ENCODE measurements at regions not wholly inside any gene's neighbourhood (a gene's known extent, or its start where the extent isn't known, plus 50 kb on each side); places are given as distances from the start of the nearest gene placed in this dataset.
"Not testable (repeated sequence)": the region's sequence is repeated elsewhere in the genome, so short reads cannot be mapped to it uniquely, and the experiment has no call there.

DNA sequence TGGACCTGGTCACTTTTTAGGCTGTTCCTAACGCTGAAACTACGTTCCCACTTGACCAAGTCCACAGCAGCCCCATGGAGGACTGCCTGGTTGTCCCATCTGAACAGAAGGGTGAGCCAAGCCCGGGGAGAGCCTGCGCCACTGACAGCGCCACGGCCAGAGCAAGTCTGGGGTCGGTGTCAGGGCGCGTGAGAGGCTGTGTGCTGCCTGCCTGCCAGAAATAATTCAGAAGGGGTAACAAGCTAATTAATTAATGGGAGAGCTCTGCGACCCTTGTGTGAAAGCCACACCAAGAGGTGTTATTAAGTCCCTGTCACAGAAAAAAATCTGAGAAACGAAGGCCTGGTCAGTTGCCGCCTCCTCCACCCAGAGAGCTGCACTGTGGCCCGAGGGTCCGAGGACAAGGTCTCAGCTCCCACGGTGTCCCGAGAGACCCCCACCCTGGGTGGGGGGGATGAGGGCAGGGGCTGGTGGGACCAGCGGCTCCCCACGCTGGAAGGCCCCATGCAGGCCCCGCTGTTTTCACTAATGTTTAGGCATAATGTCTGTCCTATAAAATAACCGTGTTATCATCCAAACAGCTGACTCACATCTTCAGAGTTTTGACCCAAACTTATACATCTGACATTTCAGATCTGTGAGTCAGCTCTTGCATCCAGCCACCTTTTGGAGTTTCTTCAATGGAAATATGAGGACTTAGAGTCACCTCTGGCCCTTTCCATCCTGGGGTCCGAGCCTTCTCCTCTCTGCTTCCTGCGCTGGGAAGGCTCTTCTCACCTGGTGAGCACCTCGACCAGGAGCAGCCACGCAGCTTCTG, 58.5 kb downstream of the DLL1 start:
- DNase-seq: no peak

DNA sequence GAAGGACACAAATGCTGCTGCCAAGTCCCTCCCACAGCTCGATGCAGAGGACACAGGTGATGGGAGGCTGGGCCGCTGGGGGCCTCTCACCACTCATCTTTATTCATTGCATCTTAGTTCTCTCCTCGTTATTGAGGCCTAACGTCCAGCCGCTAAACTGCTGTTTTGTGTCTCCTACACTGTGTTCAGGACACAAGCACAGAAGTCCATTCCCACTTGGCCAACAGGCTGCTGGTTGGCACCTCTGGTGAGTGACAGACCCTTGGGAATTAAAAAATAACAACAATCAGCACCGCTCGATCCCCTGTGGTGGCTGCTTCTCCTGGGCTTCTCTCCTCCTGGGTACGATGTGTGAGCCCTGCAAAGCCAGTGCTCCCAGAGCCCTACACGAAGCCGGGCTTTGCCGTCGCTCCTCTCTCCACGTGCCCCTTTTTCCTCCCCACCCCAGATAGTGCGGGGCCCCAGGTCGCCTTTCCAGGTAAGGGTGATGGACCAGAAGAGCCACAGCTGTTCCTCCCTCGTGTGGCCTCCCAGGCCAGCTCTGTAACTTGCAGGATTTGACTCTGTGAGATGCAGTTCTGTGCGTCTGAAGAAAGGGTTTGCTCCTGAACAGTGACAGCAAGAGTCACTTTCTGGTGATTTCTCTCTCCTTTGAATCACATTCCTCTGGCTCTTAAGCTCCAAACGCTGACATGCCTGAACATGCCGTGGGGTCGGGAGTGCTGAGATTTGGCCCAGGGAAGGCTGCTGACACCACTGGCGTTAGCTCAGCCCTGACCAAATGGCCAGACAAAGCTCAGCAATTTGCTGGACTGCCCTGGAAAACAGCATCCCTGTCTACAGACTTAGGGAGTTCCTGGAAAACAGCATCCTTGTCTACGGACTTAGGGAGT, 59.3 kb downstream of the DLL1 start:
- no peak for DNase-seq

DNA sequence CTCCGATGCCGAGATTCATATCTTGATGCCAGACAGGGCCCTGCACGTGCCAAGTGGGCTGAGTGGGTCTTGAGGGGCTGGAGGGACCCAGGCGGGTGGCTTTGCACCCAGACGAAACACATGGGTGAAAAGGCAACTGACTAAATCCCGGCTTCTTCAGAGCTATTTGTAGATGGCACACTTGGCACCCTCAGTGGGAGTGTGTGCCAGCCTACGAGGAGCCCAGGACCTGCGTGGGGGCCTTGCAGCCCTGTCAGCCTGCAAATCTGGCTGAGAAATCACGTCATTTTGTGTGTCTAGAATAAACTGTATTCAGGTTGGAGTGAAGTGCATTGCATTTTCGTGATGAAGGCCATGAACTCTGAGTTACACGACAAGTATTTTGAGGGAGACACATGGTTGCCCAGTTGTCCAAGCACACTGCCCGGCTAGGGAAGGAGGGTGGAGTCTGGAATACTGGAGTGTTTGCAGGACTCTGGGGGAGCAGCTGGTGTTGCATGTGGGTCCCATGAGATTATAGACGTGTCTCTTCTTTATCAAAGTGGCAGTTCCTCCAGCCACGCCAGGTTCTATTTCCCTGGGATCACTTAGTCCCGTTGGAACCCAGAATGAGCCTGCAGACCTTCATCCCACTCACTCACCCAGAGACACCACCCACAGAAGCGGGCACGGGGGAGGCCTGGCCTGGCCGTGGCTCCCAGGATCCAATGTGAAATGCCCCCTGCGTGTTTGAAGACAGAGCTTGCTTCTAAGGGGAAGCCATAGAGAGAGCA, 60.2 kb downstream of the DLL1 start:
- no peak for DNase-seq

DNA sequence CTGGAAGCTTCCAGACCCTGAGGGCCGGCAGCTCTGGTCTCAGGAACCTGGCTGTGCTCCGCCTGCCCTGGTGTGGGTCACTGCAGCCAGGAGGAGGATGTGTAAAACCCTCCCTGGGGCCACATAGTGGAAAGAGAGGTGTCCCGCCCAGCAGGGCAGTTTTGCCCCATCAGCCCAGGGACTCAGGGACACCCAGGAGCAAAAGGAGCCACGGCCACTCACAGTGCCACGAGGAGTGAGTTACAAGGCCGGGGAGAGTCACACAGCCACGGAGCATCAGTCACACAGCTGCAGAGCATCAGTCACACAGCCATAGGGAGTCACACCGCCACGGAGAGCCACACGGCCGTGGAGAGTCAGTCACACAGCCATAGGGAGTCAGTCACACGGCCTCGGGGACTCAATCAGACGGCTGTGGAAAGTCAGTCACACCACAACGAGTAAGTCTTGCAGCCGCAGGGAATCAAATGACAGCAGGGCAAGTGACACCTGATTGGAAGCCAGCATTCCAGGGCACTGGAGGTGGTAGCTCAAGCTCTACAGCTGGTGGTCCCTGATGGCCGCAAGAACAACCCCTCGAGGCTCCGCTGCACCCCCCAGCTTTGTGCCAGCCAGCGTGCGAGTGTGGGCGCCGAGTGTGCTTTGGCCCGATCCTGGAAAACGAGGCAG, 60.9 kb downstream of the DLL1 start:
- no peak for DNase-seq

DNA sequence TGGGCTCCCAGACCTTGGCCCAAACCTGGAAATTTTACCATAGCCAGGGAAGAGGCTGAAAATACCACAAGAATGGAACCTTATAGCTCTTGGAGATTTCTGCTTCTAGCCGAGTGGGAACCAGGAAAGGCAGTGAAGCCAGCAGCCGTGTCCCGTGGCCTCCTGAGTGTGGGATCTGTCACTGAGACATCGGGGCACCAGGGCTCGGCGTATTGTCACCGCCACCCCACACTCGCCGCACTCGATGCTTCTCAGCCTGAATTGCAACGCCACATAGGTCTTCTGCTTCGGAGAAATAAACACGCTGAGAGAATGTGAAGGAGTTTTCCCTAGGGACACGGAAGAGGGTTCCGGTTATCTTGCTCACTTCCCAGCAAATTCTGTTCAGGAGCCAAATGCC, 61.5 kb downstream of the DLL1 start:
- DNase-seq: no peak

DNA sequence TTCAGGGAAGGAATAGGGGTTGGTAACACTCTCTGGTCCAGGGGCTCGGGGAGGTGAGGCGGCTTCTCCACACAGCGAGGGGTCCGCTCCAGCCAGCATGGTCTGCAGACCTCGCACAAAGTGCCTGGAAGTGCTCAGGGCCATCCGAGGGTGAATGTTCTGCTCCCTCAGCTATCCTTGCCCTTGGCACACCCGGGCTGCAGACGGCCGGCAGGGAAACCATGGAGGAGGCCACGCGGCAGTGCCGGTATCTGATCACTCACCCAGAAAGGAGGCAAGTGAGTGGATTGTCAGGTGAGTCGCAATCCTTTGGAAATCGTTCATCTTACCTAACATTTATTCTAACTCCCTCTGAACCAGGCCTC, 62.0 kb downstream of the DLL1 start:
- DNase-seq: no peak

DNA sequence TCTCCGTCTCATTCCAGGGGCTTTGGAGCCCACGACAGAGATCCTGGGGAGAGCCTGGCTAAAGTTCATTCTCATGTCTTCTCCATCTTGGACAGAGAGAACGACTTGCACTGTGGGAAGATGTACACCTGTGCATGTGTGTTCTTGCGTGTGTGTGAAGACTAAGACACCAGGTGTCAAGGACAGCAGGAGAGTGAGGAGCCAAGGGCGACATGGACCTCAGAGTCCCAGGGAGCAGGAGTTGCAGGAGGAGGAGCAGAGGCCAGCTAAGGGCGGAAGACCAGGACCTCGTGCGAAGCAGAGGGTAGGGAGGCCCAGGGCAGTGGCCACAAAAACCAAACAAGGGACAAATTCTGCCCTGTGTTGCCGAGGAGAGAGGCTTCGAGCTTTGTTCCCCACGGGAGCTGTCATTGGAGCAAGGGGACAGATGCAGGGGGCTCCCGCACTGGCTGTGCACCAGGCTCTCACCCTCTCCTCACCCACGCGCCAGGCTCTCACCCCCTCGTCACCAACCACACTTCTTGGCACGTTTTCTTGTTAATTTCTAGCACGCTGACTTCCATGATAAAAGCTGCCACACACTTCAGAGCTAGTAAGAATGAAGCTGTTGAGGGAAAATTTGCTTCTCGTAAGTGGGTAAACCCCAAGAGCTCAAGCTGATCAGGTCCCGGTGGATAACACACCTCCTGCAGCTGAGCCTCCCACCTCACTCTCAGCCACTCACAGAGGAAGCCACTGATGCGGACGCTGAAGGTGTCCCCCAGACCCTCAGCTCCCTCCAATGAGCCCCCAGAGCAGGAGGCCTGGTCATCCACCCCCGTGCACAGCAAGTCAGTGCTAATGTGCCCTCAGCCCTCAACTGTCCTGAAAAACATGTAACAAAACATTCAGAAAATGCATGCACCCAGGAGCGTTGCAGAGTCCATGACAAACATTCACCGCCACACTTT, 62.6 kb downstream of the DLL1 start:
- DNase-seq: no peak

DNA sequence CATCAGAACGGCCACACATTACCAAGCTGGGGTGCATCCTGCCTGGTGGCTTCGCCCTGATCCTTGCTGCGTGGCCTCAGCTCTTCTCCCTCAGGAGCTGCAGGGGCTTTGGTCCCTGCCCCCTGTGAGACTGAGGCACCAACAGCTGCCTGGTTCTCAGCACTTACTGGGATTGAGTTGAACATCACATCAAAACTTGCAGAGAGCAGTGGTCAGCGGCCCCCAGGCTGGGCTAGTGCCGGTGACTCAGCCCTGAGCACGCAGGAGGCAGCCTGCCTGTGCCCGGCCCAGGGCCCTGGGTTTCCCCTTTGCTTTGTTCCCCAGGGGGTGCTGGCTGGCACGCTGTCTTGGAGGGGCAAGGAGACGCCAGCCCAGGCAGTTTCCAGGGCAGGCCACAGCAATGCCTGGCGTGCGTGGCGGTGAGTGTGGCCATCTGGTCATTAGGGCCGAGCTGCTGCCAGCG, 63.3 kb downstream of the DLL1 start:
- DNase-seq: no peak

DNA sequence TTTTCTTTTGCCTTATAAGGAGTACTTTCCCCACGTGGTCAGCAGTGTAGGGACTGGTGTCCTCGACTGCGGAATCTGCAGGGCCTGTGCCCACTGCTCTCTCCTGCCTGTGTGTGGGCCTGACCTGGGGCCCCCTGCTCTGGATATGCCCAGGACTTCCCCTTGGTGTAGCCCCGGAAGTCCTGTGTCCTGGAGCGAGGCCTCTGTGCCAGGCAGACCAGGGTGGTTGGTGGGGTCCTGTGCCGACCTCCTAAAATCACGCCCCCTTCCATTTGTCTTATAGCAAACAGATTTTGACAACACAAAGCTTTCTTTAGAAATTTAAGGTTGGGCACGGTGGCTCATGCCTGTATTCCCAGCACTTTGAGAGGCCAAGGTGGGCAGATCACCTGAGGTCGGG, 64.2 kb downstream of the DLL1 start:
- no peak for DNase-seq

DNA sequence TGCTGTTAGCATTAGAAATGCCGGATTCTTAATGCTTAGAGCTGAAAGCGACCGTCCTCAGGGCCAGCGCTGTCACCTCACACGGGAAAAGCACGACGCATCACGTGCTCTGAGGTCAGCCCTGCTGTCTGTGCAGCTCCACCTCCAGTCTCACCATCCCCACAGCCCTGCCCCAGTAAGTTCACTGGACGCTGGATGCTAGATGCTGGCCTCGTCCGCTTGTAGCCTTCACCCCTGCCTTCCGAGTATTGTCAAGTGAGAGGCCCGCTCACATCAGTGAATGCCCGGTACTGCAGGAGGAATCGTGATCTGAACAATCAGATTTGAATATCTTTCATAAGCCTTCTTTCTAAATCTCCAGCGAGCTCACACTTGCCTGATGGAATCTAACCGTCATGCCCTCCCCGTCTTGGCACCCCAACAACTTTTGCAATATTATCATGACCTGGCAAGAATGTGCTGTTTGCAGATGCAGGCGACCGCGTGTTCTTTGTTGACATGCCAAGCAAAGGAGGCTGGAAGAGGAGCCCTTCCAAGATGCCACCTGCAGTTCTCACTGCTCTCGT, 64.9 kb downstream of the DLL1 start:
- DNase-seq: no peak

DNA sequence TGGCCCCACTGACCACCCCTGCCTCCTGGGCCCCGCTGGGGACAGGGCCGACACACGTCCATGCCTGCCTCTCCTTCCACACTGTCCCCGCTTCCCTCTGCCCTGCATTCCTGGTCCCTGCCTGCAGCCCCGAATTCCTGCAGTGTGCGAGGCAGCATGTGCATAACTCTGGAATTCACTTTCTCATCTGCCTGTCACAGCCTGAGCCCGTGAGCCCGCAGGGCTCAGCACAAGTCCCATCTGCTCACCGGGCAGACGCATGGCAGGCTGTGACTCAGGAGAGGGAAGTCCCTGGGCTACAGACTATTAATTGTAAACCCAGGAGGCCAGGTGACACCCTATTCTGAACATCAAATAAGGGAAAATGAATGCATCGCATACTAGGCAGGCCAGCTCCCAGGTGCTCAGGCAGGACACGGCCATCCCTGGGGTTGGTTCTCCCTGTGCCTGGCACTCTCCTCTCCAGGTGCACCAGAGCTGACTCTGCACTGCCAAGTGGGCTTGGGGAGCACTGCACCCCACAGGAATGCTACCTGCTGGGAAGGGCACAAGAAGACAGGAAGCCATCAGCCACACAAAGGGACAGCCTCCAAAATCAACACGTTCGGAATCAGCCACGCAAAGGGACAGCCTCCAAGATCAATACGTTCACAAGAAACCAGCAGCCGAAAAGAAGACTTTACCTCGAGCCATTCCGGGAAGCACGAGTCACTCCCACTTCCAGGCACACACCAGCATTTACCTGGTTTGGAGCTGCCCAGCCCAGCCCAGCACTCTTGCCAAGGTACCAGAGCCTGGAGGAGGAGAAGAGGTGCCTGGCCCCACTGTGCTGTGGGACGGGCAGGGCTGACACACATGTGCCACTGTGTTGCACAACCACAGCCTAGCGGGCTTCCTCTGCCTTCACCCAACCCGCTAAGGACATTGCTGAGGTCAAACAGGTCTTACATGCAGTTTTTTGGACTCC, 65.9 kb downstream of the DLL1 start:
- no peak for DNase-seq

DNA sequence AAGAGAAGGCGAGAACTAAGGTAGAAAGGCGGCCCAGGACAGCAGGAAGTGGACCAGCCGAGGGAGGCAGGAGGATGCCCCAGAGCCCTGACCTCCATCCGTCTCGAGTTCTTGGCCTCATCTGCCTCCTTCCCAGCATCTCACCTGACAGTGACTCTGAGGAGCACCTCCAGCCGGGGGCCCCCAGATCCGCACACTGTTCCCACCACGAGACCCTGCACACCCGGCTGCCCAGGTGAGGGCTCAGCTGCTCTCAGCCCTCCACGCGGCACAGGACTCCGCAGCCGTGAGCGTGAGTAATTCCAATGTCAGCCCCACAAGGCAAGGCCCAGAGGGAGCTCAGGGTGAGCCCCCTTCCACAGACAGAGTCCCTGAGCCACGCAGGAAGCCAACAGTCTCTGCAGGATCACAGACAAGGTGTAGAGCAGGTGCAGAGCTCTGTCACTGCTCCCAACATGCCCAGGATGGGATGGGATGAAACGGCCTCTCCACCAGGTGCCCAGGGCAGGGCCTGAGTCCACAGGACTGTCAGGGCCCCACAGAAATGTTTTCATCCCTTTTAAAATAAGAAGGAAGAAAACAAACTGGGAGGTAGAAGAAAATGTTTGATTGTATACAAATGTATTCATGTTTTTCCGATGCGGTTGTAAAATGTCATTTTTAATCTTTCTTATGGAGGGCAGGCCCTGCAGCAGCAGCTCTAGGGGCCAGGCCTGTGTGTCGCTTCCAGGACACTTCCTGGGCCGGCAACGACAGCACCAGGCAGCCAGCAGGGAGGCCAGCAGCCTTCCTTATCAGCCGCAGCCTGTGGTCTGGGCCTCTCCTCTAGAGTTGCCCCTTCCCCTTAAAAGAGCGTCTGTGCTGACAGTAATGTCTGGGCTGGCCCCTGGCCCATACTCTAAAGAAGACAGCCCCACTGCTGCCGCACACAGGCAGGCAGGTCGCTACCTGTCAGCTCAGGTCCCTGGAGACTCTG, 66.9 kb downstream of the DLL1 start:
- no peak for DNase-seq

DNA sequence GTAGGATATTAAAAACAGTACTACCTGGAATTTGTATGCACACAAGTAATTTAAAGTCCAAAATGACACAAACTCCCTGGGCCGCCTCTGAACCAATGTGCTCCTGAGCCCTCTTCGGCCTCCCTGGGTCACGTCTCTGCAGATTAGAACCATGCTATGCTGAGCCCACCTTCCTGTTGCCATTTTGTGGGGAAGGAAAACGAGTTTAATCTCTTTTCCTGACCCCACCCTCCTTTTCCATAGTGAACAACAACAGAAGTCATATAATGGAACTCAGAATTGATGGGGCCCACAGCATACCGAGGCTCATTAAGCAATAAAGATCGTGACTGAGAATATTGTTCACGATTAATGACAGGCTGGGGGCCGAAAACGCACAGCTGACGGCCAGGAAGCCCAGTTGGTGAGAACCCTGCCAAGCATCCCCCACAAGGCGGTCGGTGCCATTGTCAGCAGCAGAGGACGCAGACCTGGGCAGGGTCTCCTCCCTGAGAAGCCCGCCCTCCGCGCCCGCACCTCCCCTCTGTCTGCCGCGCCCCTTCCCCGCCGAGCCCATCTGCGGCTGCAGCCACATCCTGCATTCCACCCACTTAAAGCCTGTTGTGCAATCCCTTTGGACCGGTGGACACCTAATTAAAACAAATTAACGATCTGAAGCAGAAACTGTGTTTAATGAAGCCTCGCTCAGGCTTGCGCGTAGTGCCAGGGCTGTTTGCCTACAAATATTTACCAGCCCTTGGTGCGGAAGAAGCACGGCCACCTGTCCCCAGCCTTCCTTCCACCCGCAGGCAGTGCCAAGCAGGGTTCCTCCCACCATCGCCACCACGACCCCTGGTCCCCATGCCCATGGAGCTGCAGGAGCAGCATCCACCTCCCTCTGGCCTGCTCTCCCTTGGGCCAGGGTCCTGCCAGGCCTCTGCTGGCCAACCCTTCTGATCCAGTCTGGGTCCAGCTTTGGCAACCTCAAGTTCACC, 68.1 kb downstream of the DLL1 start:
- DNase-seq: no peak

DNA sequence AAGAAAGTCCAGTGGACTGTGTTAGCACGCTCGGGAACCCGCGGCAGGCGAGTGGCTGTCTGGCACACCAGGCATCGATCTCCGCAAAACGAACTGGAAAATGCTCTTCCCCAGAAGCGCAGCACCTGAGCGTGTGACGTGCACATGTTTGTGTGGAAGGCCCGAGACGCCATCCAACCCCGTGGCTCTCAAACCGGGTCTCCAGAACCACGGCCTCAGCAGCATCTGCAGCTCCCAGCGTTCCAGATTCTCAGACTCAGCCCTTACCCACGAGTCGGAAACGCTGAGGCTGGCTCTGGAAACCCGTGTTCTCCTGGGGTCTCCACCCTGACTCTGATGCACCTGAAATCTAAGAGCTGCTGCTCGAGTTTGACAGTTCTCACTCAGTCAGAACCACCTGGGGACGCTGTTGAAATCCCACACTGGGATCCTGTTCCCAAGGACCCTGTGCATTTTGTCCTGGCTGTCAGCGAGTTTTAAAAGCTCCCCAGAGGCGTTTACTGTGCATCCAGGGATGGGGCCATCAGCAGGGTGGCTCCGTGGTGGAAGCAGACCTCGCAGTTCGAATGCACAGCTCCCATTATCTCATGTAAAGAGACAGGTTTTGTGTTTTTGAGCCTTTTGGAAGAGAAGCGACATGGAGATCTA, 69.0 kb downstream of the DLL1 start:
- DNase-seq: no peak

DNA sequence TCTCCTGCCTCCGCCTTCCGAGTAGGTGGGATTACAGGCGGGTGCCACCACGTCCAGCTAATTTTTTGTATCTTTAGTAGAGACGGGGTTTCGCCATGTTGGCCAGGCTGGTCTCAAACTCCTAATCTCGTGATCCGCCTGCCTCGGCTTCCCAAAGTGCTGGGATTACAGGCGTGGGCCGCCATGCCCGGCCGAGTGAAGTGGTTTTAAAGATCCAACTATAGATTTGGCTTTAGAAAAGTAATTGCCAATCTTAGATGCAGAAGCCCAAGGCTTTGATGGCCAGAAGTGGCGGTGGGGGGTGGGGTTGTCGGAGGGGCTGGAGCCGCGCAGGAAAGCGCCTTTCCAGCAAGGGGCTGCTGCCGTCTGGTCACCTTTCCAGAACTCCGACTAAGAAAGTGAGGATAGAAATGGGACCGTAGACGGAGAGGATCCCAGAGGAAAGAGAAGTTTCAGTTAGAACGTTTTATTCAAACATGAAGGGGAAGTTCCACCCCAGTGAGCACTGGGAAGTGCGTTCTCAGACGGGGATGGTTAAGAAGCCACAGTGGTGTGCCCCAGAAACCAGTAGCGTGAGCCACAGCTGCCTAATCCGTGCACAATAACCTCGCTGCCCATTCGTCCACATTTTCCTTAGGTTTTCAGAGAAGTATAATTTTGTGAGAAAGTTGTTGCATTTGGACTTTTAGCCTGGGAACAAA, 69.7 kb downstream of the DLL1 start:
- DNase-seq: no peak

DNA sequence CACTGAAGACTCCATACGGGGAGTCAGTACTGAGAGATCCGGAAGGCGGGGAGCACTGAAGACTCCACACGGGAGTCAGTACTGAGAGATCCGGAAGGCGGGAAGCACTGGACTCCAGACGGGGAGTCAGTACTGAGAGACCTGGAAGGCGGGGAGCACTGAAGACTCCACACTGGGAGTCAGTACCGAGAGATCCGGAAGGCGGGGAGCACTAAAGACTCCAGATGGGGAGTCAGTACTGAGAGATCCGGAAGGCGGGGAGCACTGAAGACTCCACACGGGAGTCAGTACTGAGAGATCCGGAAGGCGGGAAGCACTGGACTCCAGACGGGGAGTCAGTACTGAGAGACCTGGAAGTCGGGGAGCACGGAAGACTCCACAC, 77.2 kb downstream of the DLL1 start:
- DNase-seq: not testable (repeated sequence)
